Transverse colon (tissue), 3 donors: ENCODE measurements at regions not wholly inside any gene's neighbourhood (a gene's known extent, or its start where the extent isn't known, plus 50 kb on each side); places are given as distances from the start of the nearest gene placed in this dataset.

Source experiments
- CTCF ChIP-seq, 5 experiments: fragments of 200-600 bp in 3 of 5; fragments of 450-650 bp in 2 of 5; sonication (generic) in 3 of 5; IDR thresholded peaks; 1 replicate in 2 of 5; 2 replicates in 3 of 5; pipeline ENCODE4 v1.5.1; 2016 to 2017; ENCODE audit warnings: antibody characterized with exemption in 5 of 5, inconsistent platforms in 3 of 5, mild to moderate bottlenecking in 2 of 5, moderate library complexity in 1 of 5
- EP300 ChIP-seq: sonication (generic); formaldehyde crosslinking; IDR thresholded peaks from one replicate; pipeline ENCODE4 v1.6.1; 2017; ENCODE audit warnings: antibody characterized with exemption, low read depth
- POLR2A ChIP-seq: fragments of 450-650 bp; IDR thresholded peaks from one replicate; pipeline ENCODE4 v1.6.1; 2016; ENCODE audit warnings: antibody characterized with exemption, mild to moderate bottlenecking, moderate library complexity

- TF ChIP-seq CTCF (IDR thresholded peaks at IDR 0.05) (no peak), EP300 (no peak), POLR2A (no peak)
These were observed 69.1 kb upstream of the STUM start for GRCh38 chr1:226479474-226479873.
